Activated CD4-positive, alpha-beta memory T cell treated with anti-CD3 and anti-CD28 coated beads, Interleukin-2, amount 10 ng/mL, durations not matched to agents 7 days and 5 days (primary cell): ENCODE measurements at regions not wholly inside any gene's neighbourhood (a gene's known extent, or its start where the extent isn't known, plus 50 kb on each side); places are given as distances from the start of the nearest gene placed in this dataset.

ENCODE experiments used
- CTCF ChIA-PET: fragments of 350-600 bp; sonication (Branson Sonifier 250); formaldehyde crosslinking; loops from one replicate; lab custom pipeline; 2021; ENCODE audit warnings: antibody characterized with exemption, inconsistent platforms; lab: Charles Lee
- POLR2A ChIA-PET: fragments of 350-600 bp; sonication (Branson Sonifier 250); formaldehyde crosslinking; loops from one replicate; lab custom pipeline; 2021; ENCODE audit warnings: antibody characterized with exemption; lab: Charles Lee
- DNase-seq: peaks from one replicate; pipeline ENCODE4 v3.0.0-alpha.2; 2020
- H3K27ac Mint-ChIP-seq: one replicate; pipeline ENCODE4 v1.8.0; 2021; ENCODE audit warnings: mild to moderate bottlenecking, mixed read lengths
- H3K27me3 Mint-ChIP-seq: one replicate; pipeline ENCODE4 v1.8.0; 2021; ENCODE audit warnings: mixed read lengths
- H3K36me3 Mint-ChIP-seq: one replicate; pipeline ENCODE4 v1.8.0; 2021; ENCODE audit warnings: low read depth, mixed read lengths
- H3K4me1 Mint-ChIP-seq: one replicate; pipeline ENCODE4 v1.8.0; 2021; ENCODE audit warnings: mixed read lengths
- H3K4me3 Mint-ChIP-seq: one replicate; pipeline ENCODE4 v1.8.0; 2021; ENCODE audit warnings: mild to moderate bottlenecking, mixed read lengths
- H3K9me3 Mint-ChIP-seq: one replicate; pipeline ENCODE4 v1.8.0; 2021; ENCODE audit warnings: mixed read lengths

DNA sequence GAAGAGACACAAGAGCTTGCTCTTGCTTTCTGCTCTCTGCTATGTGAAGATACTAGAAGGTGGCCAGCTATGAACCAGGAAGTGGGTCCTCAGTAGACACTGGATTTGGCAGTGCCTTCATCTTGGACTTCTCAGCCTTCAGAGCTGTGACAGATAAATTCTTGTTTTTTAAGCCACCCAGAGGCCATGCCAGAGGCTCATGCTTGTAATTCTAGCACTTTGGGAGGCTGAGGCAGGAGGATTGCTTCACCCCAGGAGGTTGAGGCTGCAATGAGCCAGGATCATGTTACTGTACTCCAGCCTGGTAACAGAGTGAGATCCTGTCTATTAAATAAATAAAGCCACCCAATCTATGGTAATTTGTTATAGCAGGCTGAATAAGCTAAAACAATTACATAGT, 185.5 kb upstream of the SALL4 start:
- Mint-ChIP-seq H3K27ac (no peak overlapping the region), H3K4me3 (no peak overlapping the region), H3K27me3 (no peaks in the 10 kb centered on the region), H3K36me3 (no peaks in the 10 kb centered on the region), H3K9me3 (no peaks in the 10 kb centered on the region), H3K4me1 (peaks cover 2% of the 10 kb centered on the region)
- DNase-seq = no peak
- ChIA-PET CTCF (interaction anchor here (0.8 kb wide), 1 partner anchor 22 kb away, joined by 3 read pairs; no protein-coding TSS in a partner anchor), POLR2A (no interaction called here)

DNA sequence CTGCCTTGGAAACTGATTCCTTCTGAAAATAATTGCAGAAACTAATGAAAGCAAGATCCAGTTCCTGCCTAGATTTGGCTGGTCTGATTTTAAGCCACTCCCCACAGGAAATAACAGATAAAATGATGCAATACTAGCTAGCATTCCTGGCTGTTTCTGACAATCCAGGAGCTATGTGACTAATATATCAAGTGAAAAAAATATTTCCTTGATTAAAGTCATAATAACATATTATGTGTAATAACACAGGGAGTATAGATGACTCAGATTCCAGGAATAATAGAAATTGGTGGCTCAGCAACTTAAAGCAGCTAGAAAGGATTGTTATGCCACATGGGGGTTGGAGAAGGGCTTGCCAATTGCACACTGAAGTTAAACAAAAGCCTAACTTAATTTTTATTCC, 182.7 kb upstream of the SALL4 start:
- DNase-seq = no peak
- H3K27me3 Mint-ChIP-seq = no peaks in the 10 kb centered on the region
- peaks cover 2% of the 10 kb centered on the region for H3K4me1 Mint-ChIP-seq
- ChIA-PET POLR2A (no interaction called here), CTCF (no interaction called here)
- H3K36me3 Mint-ChIP-seq = no peaks in the 10 kb centered on the region
- H3K4me3 Mint-ChIP-seq = no peak overlapping the region
- no peak overlapping the region for H3K27ac Mint-ChIP-seq
- no peaks in the 10 kb centered on the region for H3K9me3 Mint-ChIP-seq

DNA sequence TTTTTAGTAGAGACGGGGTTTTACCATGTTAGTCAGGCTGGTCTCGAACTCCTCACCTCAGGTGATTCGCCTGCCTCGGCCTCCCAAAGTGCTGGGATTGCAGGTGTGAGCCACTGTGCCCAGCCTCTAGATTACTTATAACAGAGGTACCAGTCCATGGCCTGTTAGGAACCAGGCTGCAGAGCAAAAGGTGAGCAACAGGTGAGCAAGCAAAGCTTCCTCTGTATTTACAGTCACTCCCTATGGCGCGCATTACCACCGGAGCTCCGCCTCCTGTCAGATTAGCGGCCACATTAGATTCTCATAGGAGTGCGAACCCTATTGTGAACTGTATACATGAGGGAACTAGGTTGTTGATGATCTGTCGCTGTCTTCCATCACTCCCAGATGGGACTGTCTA, 178.0 kb upstream of the SALL4 start:
- POLR2A ChIA-PET = no interaction called here
- no peaks in the 10 kb centered on the region for H3K36me3 Mint-ChIP-seq
- H3K4me1 Mint-ChIP-seq = peaks cover 2% of the 10 kb centered on the region
- no peaks in the 10 kb centered on the region for H3K27me3 Mint-ChIP-seq
- CTCF ChIA-PET = interaction anchor here (0.6 kb wide), 1 partner anchor 13 kb away, joined by 4 read pairs; no protein-coding TSS in a partner anchor
- H3K4me3 Mint-ChIP-seq = no peak overlapping the region
- no peak overlapping the region for H3K27ac Mint-ChIP-seq
- DNase-seq = no peak
- peaks cover 2% of the 10 kb centered on the region for H3K9me3 Mint-ChIP-seq

DNA sequence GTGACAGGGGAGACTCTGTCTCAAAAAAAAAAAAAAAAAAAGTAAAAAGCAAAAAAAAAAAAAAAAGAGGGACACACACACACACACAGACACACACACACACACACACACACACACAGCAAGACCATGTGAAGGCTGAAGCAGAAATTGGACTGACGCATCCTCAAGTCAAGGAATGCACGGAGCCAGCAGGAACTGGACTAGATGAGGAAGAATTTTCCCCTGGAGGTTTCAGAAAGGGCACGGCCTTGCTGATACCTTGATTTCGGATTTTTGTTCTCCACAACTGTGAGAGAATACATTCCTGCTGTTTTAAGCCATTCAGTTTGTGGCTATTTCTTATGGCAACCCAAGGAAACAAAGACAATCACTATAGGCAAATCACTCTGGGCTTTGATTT, 176.9 kb upstream of the SALL4 start:
- peaks cover 2% of the 10 kb centered on the region for H3K9me3 Mint-ChIP-seq
- no peak overlapping the region for H3K4me3 Mint-ChIP-seq
- H3K27me3 Mint-ChIP-seq = no peaks in the 10 kb centered on the region
- H3K4me1 Mint-ChIP-seq = no peaks in the 10 kb centered on the region
- no peak for DNase-seq
- ChIA-PET CTCF (no interaction called here), POLR2A (no interaction called here)
- H3K36me3 Mint-ChIP-seq = no peaks in the 10 kb centered on the region
- no peak overlapping the region for H3K27ac Mint-ChIP-seq

DNA sequence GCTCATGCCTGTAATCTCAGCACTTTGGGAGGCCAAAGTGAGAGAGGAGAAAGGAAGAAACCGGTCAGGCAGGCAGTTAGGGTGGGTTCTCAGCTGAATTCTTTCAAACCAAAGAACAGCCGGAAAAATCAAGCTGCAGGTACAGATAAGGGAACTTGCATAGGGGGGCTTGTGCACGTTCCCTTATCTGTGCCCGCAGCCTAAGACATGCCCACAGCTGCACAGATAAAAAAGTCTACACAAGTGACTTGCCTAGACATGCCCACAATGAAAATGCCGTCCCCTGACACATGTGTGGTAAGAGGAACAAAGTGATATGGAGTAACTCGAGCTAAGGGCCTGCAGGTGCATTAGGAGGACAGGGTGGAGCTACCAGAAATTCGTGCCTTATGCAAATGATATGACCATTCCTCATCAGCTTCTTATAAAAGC, 175.8 kb upstream of the SALL4 start:
- POLR2A ChIA-PET = no interaction called here
- no peaks in the 10 kb centered on the region for H3K4me1 Mint-ChIP-seq
- no peaks in the 10 kb centered on the region for H3K27me3 Mint-ChIP-seq
- H3K4me3 Mint-ChIP-seq = no peak overlapping the region
- CTCF ChIA-PET = no interaction called here
- DNase-seq = no peak
- no peaks in the 10 kb centered on the region for H3K36me3 Mint-ChIP-seq
- H3K9me3 Mint-ChIP-seq = peaks cover 2% of the 10 kb centered on the region
- H3K27ac Mint-ChIP-seq = no peak overlapping the region

DNA sequence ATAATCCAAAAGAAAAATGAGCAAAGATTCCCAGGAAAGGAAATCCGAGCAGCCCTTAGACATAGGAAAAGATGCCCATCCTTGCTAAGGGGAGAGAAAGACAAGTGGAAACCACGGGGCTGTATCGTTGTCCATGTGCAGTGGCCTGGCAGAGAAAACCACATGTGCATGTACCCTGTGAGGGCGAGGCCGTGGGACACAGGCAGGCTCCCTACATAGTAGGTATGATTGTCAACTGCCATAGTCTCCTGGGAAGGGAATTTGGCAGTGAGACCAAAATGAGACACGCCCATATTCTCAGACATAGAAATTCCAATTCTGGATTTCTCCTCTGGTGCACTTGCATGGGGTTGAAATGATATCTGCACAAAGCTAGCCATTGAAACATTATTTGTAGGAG, 169.7 kb upstream of the SALL4 start:
- no peak for DNase-seq
- CTCF ChIA-PET = no interaction called here
- Mint-ChIP-seq H3K36me3 (no peaks in the 10 kb centered on the region), H3K4me1 (no peaks in the 10 kb centered on the region), H3K4me3 (no peak overlapping the region), H3K27me3 (no peaks in the 10 kb centered on the region), H3K27ac (no peak overlapping the region), H3K9me3 (no peaks in the 10 kb centered on the region)
- POLR2A ChIA-PET = no interaction called here

DNA sequence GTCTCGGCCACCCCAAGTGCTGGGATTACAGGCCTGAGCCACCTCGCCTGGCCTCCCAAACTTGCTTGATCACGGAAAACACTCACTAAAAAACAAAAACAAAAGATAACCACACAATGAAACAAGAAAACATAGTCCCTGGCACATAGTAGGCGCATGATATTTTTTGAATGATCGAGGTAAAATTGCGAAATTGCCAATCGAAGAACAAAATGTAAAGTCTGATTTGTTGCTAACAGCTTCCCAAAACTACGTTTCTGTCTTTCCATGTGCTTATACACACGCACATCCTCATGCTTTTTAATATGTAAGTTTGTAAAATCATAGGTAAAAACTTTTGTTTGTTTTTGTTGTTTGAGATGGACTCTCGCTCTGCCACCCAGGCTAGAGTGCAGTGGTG, 168.5 kb upstream of the SALL4 start:
- DNase-seq = no peak
- Mint-ChIP-seq H3K4me1 (no peaks in the 10 kb centered on the region), H3K36me3 (no peaks in the 10 kb centered on the region), H3K9me3 (no peaks in the 10 kb centered on the region), H3K27me3 (no peaks in the 10 kb centered on the region), H3K4me3 (no peak overlapping the region), H3K27ac (no peak overlapping the region)
- POLR2A ChIA-PET = no interaction called here
- CTCF ChIA-PET = no interaction called here

DNA sequence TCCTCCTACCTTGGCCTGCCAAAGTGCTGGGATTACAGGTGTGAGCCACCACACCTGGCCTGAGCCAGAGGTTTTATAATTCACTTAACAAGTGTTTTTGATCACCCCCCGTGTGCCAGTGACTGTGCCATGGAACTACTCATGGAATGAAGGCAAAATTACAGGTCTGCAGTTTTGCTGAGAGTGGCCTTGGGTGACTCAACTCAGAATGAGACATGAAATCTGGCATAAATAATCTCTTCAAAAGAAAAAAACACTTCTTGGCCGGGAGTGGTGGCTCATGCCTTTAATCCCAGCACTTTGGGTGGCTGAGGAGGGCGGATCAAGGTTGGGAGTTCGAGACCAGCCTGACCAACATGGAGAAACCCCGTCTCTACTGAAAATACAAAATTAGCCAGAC, 166.9 kb upstream of the SALL4 start:
- Mint-ChIP-seq H3K27me3 (no peaks in the 10 kb centered on the region), H3K27ac (no peak overlapping the region), H3K36me3 (no peaks in the 10 kb centered on the region), H3K9me3 (no peaks in the 10 kb centered on the region), H3K4me3 (no peak overlapping the region), H3K4me1 (no peaks in the 10 kb centered on the region)
- ChIA-PET POLR2A (no interaction called here), CTCF (no interaction called here)
- DNase-seq = no peak

DNA sequence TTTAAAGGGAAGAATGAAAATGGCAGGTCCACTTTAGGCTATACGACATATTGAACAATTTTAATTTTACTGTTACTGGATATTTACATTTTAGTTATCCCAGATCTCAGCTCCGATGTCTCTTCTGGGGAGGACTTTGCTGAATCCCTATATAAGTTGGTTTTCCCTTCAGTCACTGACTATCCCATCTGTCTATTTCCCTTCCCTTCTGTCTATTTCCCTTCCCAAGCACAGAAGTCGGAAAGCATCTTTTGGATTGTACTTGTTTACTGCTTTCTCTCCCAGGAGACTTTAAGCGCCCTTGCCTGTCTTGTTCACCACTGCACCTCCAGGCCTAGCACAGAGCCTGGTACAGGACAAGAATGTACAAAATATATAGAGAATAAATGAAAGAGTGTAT, 165.8 kb upstream of the SALL4 start:
- CTCF ChIA-PET = no interaction called here
- no peak overlapping the region for H3K4me3 Mint-ChIP-seq
- no peaks in the 10 kb centered on the region for H3K36me3 Mint-ChIP-seq
- H3K4me1 Mint-ChIP-seq = no peaks in the 10 kb centered on the region
- no peaks in the 10 kb centered on the region for H3K9me3 Mint-ChIP-seq
- H3K27ac Mint-ChIP-seq = no peak overlapping the region
- no peak for DNase-seq
- no peaks in the 10 kb centered on the region for H3K27me3 Mint-ChIP-seq
- POLR2A ChIA-PET = no interaction called here

DNA sequence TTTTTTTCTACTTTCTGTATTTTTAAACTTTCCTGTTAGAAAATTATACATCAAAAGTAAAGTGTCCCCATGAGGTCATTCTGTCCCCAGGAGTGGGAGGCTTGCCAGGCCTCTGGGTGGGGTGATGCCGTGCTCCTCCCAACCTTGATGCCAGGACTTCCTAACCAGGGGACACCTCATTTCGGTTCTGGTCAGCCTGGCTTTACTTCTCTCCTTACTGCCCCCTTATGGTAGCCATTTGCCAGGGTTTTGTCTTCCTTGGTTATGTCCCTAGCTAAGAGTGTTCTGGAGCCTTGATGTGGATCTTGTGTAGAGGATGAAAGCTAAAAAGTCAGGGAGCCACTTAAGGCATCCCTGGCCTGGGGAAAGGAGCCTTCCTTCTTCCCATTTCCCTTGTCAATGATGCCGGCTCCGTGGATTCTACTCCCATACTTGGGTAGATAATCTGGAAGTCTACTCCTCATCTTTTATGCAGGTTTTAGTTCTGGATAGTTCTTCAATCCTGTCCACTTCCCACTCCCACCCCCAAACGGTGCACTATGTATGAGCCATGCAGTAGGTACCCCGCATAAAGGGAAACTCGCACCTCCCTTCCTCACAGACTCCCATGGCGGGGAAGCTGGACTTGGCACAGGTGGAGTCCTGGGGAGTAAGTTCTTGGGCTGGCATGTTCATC, 164.1 kb upstream of the SALL4 start:
- Mint-ChIP-seq H3K9me3 (no peaks in the 10 kb centered on the region), H3K4me3 (no peak overlapping the region), H3K36me3 (no peaks in the 10 kb centered on the region), H3K27me3 (no peaks in the 10 kb centered on the region), H3K4me1 (no peaks in the 10 kb centered on the region), H3K27ac (no peak overlapping the region)
- ChIA-PET POLR2A (no interaction called here), CTCF (interaction anchor here (0.9 to 1.4 kb wide), 3 partner anchors 18 to 167 kb away, joined by 3 read pairs; no protein-coding TSS in a partner anchor)
- DNase-seq = peak; percentile 16

DNA sequence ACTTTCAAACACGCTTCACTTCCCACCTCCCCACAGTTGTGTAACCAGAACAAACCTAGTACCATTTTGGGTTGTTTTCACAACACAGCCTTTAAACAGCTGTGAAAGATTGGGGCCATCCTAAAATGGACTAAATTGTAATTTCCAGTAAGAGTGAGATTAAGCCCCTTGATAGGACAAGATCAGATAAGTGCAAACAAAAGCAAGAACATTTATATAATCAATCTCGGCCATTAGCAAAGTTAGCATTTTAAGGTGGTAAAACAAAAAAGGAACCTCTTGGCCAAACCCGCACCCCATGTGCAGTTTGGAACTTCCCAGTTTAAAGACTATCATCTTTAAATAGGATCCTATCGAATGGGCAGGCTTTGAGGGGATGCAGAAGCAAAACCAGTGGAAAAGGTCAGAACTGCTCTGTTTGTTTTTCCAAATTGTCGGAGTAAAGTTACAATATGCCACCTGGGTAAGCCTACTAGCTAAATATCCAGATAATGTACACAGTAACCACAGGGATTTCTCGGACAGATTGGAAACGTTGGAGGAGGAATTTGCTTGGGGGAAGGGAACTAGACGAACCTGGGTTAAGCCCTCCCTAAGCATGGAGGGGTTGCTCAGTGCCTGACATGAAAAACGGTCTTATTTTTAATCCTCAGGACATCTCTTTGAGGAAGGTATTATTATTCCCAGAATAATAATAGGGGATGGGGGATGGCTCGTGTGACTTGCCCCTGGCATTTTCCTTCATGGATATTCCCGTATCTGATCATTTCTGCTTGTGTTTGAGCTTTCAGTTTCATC, 159.8 kb upstream of the SALL4 start:
- Mint-ChIP-seq H3K4me1 (no peaks in the 10 kb centered on the region), H3K27me3 (peaks cover 21% of the 10 kb centered on the region), H3K27ac (no peak overlapping the region), H3K36me3 (no peaks in the 10 kb centered on the region), H3K9me3 (no peaks in the 10 kb centered on the region), H3K4me3 (no peak overlapping the region)
- CTCF ChIA-PET = no interaction called here
- DNase-seq = no peak
- POLR2A ChIA-PET = no interaction called here

DNA sequence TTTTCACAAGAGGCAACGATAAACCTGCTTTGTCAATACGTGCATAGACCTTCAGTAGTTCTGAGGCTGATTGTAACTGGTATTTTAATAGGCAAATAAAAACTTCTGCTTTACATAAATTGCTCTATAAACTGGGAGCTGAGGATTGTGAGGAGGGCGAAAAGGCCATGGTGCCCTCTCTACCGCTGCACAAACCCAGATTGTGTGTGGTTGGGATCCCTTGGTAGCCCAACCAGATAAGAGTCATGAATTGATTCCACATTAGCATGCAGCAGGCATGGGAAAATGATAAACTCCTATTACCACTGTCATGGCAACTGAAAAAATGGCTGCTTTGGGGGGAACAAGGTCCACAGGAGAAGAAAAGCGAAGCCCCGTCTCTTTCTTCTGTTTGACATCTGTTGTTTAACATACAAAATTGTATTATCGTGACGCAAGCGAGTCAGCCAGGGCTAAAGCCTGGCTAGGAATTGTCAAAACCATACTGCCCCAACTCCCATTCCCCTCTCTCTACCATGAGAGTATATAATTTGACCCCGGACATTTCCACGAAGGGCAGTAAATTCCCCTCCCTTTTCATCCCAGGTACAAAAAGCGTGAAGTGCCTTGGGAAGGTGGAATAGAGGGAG, 157.8 kb upstream of the SALL4 start:
- no peak overlapping the region for H3K27ac Mint-ChIP-seq
- POLR2A ChIA-PET = no interaction called here
- H3K27me3 Mint-ChIP-seq = peaks cover 21% of the 10 kb centered on the region
- H3K36me3 Mint-ChIP-seq = no peaks in the 10 kb centered on the region
- no peak for DNase-seq
- no peak overlapping the region for H3K4me3 Mint-ChIP-seq
- no peaks in the 10 kb centered on the region for H3K9me3 Mint-ChIP-seq
- CTCF ChIA-PET = no interaction called here
- no peaks in the 10 kb centered on the region for H3K4me1 Mint-ChIP-seq

DNA sequence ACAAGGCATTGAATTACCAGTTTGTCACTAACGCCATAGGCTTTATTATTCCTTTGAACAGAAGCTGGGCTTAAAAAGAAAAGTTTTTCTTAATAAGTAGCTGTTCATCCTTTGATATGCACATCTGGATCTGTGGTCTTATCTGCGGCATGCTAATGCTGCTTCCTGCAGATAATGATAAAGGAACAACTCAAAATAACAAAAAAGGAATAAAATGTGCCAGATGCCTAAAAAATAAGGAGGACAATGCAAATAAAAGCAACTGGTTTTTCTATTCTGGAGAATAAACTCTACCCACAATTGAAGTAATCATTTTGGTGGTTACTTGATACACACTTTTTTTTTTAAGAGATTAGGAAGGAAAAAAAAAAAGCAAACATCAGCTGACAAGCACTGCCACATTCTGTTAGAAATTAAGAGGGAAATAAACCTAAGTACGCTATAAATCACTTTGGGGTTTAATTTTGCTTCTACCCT, 156.8 kb upstream of the SALL4 start:
- H3K27ac Mint-ChIP-seq = no peak overlapping the region
- no peaks in the 10 kb centered on the region for H3K36me3 Mint-ChIP-seq
- no peaks in the 10 kb centered on the region for H3K9me3 Mint-ChIP-seq
- ChIA-PET CTCF (no interaction called here), POLR2A (no interaction called here)
- no peak for DNase-seq
- no peaks in the 10 kb centered on the region for H3K4me1 Mint-ChIP-seq
- H3K27me3 Mint-ChIP-seq = peaks cover 21% of the 10 kb centered on the region
- no peak overlapping the region for H3K4me3 Mint-ChIP-seq
